Large intestine (tissue), 3 donors: ENCODE measurements at regions not wholly inside any gene's neighbourhood (a gene's known extent, or its start where the extent isn't known, plus 50 kb on each side); places are given as distances from the start of the nearest gene placed in this dataset.
"Not testable (repeated sequence)": the region's sequence is repeated elsewhere in the genome, so short reads cannot be mapped to it uniquely, and the experiment has no call there.

ENCODE experiments used
- DNase-seq, 2 donors: peaks; one replicate each; pipeline versions ENCODE4 v3.0.0 to v3.0.0-alpha.2; 2013
- H3K27ac ChIP-seq: one replicate; pipeline ENCODE4 v1.5.1; 2013; ENCODE audit warnings: low read length
- H3K27me3 ChIP-seq: 2 replicates; pipeline ENCODE4 v1.6.1; 2013; ENCODE audit warnings: low read length; ENCODE audit not compliant: control insufficient read depth, insufficient read depth
- H3K36me3 ChIP-seq: 2 replicates; pipeline ENCODE4 v1.6.1; 2013; ENCODE audit warnings: low read length; ENCODE audit not compliant: control insufficient read depth, insufficient read depth
- H3K4me1 ChIP-seq: one replicate; pipeline ENCODE4 v1.6.1; 2013; ENCODE audit warnings: low read length; ENCODE audit not compliant: control insufficient read depth, insufficient read depth
- H3K4me3 ChIP-seq: one replicate; pipeline ENCODE4 v1.5.1; 2013; ENCODE audit warnings: low read length
- H3K9me3 ChIP-seq: one replicate; pipeline ENCODE4 v1.6.1; 2013; ENCODE audit warnings: mild to moderate bottlenecking, low read depth, low read length, moderate library complexity; ENCODE audit not compliant: control insufficient read depth
- WGBS: methylation state at CpG from one replicate; pipeline ENCODE4 v1.1.5; 2013; ENCODE audit warnings: low lambda C conversion rate; ENCODE audit not compliant: insufficient coverage; 5-methylcytosine and 5-hydroxymethylcytosine counted together

- Histone ChIP-seq H3K27me3 (no peaks in the 10 kb centered on the region), H3K4me3 (no peak overlapping the region), H3K9me3 (no peaks in the 10 kb centered on the region), H3K36me3 (no peaks in the 10 kb centered on the region), H3K27ac (no peak overlapping the region), H3K4me1 (no peaks in the 10 kb centered on the region)
- WGBS: 100% methylated on average over 1 of the region's 2 CpGs
- DNase-seq: no peak
Observed at GRCh38 chr5:8560776-8561175, 691.8 kb downstream of the MTRR start.

DNA sequence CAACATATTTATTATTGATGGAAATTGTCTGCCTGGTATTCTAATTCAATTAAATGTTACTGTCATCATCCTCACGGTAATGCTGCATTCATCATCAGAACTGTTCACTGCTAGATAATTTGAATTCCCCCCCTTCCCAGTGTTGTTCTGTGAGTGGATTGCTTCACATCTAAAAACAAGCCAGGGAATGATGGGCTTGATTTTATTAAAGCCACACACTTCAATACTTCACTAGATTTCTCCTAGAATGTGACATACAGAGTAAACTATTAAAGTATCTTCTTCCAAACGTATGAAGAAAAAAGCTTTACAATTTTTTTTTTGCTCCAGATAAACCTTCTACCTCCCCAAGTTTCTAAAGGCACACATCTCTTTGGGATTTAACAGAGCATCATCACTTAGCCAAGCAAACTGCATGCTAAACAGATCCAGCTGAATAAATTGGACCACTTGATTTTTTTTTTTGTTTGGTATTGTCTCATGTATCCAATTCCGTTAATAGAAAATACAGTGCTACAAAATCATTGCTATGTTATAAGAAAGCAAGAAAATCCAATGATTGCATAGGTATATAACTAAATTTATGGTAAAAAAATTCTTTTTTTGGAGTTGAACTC, 692.4 kb downstream of the MTRR start:
- Histone ChIP-seq H3K4me1 (no peaks in the 10 kb centered on the region), H3K27ac (no peak overlapping the region), H3K4me3 (no peak overlapping the region), H3K9me3 (no peaks in the 10 kb centered on the region), H3K36me3 (no peaks in the 10 kb centered on the region), H3K27me3 (no peaks in the 10 kb centered on the region)
- 92% methylated on average over 2 of the region's 3 CpGs for WGBS
- no peak for DNase-seq

GRCh38 chr5:8561854-8562253, 692.9 kb downstream of the MTRR start:
- Histone ChIP-seq H3K27me3 (no peaks in the 10 kb centered on the region), H3K4me3 (no peak overlapping the region), H3K4me1 (no peaks in the 10 kb centered on the region), H3K27ac (no peak overlapping the region), H3K36me3 (no peaks in the 10 kb centered on the region), H3K9me3 (no peaks in the 10 kb centered on the region)
- no peak for DNase-seq

GRCh38 chr5:8563540-8563939, 694.6 kb downstream of the MTRR start:
- not testable (repeated sequence) for H3K36me3 ChIP-seq, H3K27me3 ChIP-seq, H3K9me3 ChIP-seq, H3K27ac ChIP-seq, H3K4me1 ChIP-seq, DNase-seq, H3K4me3 ChIP-seq
- no CpG with 5 or more reads among the region's 6 CpGs for WGBS

- no peak overlapping the region for H3K4me3 ChIP-seq
- DNase-seq: no peak
- H3K4me1 ChIP-seq: no peaks in the 10 kb centered on the region
- H3K9me3 ChIP-seq: no peaks in the 10 kb centered on the region
- 60% methylated on average over 3 of the region's 6 CpGs for WGBS
- H3K27me3 ChIP-seq: no peaks in the 10 kb centered on the region
- no peak overlapping the region for H3K27ac ChIP-seq
- no peaks in the 10 kb centered on the region for H3K36me3 ChIP-seq
Observed at GRCh38 chr5:8568858-8569257, 699.9 kb downstream of the MTRR start.

DNA sequence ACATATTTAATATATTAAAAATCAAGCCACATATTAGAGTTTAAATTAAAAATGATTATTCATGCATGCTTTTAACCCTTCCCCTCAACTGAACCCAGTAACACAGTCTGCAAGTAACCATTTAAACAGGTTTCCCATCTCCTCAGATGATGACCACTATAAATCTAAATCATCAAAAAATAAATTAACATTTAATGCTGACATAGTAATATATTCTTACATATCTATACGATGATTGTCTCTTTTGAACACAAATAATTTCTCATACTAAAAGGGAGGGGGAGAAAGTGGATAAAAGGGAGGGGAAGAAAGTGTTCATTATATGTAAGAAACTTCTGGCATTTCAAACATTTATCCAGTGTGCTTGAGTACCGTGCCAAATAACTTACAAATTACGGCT, 701.6 kb downstream of the MTRR start:
- no peak for DNase-seq

DNA sequence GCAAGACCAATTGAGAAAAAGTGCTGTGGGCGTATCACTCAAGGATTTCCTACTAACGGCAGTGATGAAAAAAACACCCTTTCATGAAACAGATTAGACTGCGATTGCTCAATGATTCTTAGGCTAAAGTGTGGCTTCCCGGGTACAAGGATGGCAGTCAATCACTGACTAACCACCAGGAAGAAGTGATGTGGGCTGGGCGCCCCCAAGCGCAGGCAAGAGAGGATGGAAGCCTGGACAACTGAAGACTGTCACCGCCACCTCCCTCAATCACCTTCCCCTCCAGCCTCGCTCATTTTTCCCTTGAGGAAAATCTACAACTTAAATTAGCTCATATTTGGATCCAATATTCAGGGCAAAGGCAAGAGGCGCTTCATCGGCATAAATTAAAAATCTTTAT, 707.2 kb downstream of the MTRR start:
- no peaks in the 10 kb centered on the region for H3K4me1 ChIP-seq
- no peaks in the 10 kb centered on the region for H3K36me3 ChIP-seq
- no peaks in the 10 kb centered on the region for H3K9me3 ChIP-seq
- 96% methylated on average over 3 of the region's 10 CpGs for WGBS
- H3K4me3 ChIP-seq: no peak overlapping the region
- no peak overlapping the region for H3K27ac ChIP-seq
- H3K27me3 ChIP-seq: no peaks in the 10 kb centered on the region
- no peak for DNase-seq

More for the DNA sequence above, 701.6 kb downstream of the MTRR start:
- Histone ChIP-seq H3K9me3 (no peaks in the 10 kb centered on the region), H3K36me3 (no peaks in the 10 kb centered on the region), H3K4me3 (no peak overlapping the region), H3K27me3 (no peaks in the 10 kb centered on the region), H3K27ac (no peak overlapping the region), H3K4me1 (no peaks in the 10 kb centered on the region)
- 71% methylated on average over 2 of the region's 3 CpGs for WGBS

DNA sequence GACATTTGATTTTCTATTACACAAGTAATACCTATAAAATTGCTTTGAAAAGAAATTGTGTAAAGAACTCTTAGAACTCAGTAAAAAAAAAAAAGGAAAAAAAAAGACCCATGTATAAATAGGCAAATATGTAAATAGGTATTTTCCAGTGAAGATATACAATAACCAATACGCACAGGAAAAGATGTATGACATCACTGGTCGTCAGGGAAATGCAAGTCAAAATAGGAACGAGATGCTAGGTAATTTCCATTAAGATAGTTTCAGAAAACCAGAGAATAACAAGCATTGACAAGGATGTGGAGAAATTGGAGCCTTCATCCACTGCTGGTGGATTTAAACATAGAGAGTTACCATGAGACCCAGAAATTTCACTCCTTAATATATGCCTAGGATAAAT, 708.8 kb downstream of the MTRR start:
- DNase-seq: no peak
- WGBS: 81% methylated on average over 3 of the region's 3 CpGs
- Histone ChIP-seq H3K27ac (no peak overlapping the region), H3K9me3 (no peaks in the 10 kb centered on the region), H3K4me1 (no peaks in the 10 kb centered on the region), H3K4me3 (no peak overlapping the region), H3K27me3 (no peaks in the 10 kb centered on the region), H3K36me3 (no peaks in the 10 kb centered on the region)

DNA sequence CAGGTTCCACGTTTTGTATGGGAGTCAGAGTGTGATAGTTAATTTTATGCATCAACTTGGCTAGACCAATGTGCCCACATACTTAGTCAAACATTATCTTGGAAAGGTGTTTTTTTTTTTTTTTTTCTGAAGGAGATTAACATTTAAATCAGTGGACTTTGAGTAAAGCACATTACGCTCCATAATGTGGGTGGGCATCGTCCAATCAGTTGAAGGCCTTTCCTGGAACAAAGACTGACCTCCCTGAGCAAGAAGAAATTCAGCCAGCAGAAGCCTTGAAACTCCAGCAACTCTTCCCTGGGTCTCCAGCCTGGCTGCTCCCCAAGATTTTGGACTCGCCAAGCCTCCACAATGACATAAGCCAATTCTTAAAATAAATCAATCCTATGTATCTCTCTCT, 711.4 kb downstream of the MTRR start:
- Histone ChIP-seq H3K4me1 (no peaks in the 10 kb centered on the region), H3K4me3 (no peak overlapping the region), H3K36me3 (no peaks in the 10 kb centered on the region), H3K27ac (no peak overlapping the region), H3K9me3 (no peaks in the 10 kb centered on the region), H3K27me3 (no peaks in the 10 kb centered on the region)
- no CpG with 5 or more reads among the region's 4 CpGs for WGBS
- DNase-seq: no peak

GRCh38 chr5:8581047-8581446, 712.1 kb downstream of the MTRR start:
- H3K4me1 ChIP-seq: no peaks in the 10 kb centered on the region
- H3K9me3 ChIP-seq: no peaks in the 10 kb centered on the region
- no peak overlapping the region for H3K27ac ChIP-seq
- no peaks in the 10 kb centered on the region for H3K36me3 ChIP-seq
- no peak overlapping the region for H3K4me3 ChIP-seq
- 93% methylated on average over 2 of the region's 2 CpGs for WGBS
- no peak for DNase-seq
- no peaks in the 10 kb centered on the region for H3K27me3 ChIP-seq

DNA sequence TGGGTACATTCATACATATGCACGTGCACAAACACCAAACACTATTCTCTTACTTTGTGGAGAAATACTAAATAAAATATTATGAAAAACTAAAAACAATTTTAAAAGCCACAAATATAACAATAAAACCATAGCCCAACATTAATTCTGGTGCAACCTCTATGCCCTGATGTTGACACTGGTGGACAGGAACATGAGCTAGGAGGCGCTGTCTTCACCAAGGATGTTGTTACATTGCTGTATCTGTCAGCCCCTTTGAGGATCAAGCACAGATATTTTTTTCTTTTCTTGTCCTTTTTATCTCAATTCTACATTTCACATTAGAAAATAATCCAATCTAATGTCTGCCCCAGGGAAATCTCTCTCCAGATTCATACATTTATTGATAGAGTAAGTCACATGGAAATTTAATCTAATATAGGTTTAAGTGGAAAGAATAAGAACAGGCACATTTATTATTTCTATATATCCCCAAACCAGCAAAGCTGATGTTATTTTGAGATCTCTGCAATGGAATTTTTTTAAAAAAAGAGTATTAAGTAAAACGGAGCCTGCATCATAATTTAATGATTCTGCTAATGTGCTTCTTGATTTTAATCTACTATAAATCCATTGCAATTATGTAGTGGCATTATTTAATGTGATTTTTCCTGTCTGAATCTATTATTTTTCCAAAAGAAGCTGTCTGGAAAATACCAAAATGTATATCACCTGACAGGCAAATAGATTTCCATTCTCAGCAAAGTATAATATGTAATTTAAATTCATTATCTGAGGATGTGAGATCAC, 716.5 kb downstream of the MTRR start:
- H3K4me1 ChIP-seq: no peaks in the 10 kb centered on the region
- no peaks in the 10 kb centered on the region for H3K36me3 ChIP-seq
- no peak overlapping the region for H3K4me3 ChIP-seq
- no peak overlapping the region for H3K27ac ChIP-seq
- no peak for DNase-seq
- H3K27me3 ChIP-seq: no peaks in the 10 kb centered on the region
- H3K9me3 ChIP-seq: no peaks in the 10 kb centered on the region
- 80% methylated on average over 1 of the region's 3 CpGs for WGBS
